Fibroblast of upper back skin (primary cell): ENCODE measurements at regions not wholly inside any gene's neighbourhood (a gene's known extent, or its start where the extent isn't known, plus 50 kb on each side); places are given as distances from the start of the nearest gene placed in this dataset.
A peak's percentile ranks its signal among the peaks of the same experiment; 100 is the strongest.
"Not testable (repeated sequence)": the region's sequence is repeated elsewhere in the genome, so short reads cannot be mapped to it uniquely, and the experiment has no call there.

Experiments
- DNase-seq: peaks from one replicate; pipeline ENCODE4 v3.0.0-alpha.2; 2013

GRCh38 chr15:75100679-75101078, 77.3 kb downstream of the PPCDC start:
- DNase-seq, result no peak

GRCh38 chr15:75104804-75105557, 81.6 kb downstream of the PPCDC start:
- peak; percentile 88 for DNase-seq

- DNase-seq, result no peak
Measured at GRCh38 chr15:75107516-75107907, 84.1 kb downstream of the PPCDC start.

GRCh38 chr15:75107908-75108838, 84.8 kb downstream of the PPCDC start:
- peak; percentile 95 for DNase-seq

- no peak for DNase-seq
Measured at GRCh38 chr15:75109021-75109735, 85.8 kb downstream of the PPCDC start.

- DNase-seq, result no peak
Measured at GRCh38 chr15:75109736-75110130, 86.3 kb downstream of the PPCDC start.

GRCh38 chr15:75112278-75112847, 89.0 kb downstream of the PPCDC start:
- DNase-seq, result no peak

- no peak for DNase-seq
Measured at GRCh38 chr15:75112848-75113492, 88.7 kb upstream of the C15orf39 start.

- no peak for DNase-seq
Measured at GRCh38 chr15:75114327-75114726, 87.4 kb upstream of the C15orf39 start.

- DNase-seq, result no peak
Measured at GRCh38 chr15:75114796-75115195, 86.9 kb upstream of the C15orf39 start.

- DNase-seq, result not testable (repeated sequence)
Measured at GRCh38 chr15:75115411-75115913, 86.2 kb upstream of the C15orf39 start.

GRCh38 chr15:75116143-75116542, 85.5 kb upstream of the C15orf39 start:
- DNase-seq, result not testable (repeated sequence)

GRCh38 chr15:75117993-75118392, 83.7 kb upstream of the C15orf39 start:
- no peak for DNase-seq

GRCh38 chr15:75119312-75119711, 82.4 kb upstream of the C15orf39 start:
- peak; percentile 10 for DNase-seq

GRCh38 chr15:75121491-75121890, 80.2 kb upstream of the C15orf39 start:
- no peak for DNase-seq

- peak; percentile 85 for DNase-seq
Measured at GRCh38 chr15:75123395-75123794, 78.3 kb upstream of the C15orf39 start.

GRCh38 chr15:75124278-75124677, 77.4 kb upstream of the C15orf39 start:
- not testable (repeated sequence) for DNase-seq

- DNase-seq, result no peak
Measured at GRCh38 chr15:75125935-75126334, 75.7 kb upstream of the C15orf39 start.

- no peak for DNase-seq
Measured at GRCh38 chr15:75126864-75127580, 74.7 kb upstream of the C15orf39 start.

- DNase-seq, result no peak
Measured at GRCh38 chr15:75129788-75130187, 71.9 kb upstream of the C15orf39 start.

GRCh38 chr15:75131269-75131643, 70.4 kb upstream of the C15orf39 start:
- DNase-seq, result no peak

- no peak for DNase-seq
Measured at GRCh38 chr15:75134748-75135147, 66.9 kb upstream of the C15orf39 start.
